IPS-18c (cell line): ENCODE measurements at regions not wholly inside any gene's neighbourhood (a gene's known extent, or its start where the extent isn't known, plus 50 kb on each side); places are given as distances from the start of the nearest gene placed in this dataset.

Experiments
- H3K4me3 ChIP-seq: 2 replicates; pipeline ENCODE4 v1.7.0; 2013; ENCODE audit warnings: low read depth, mild to moderate bottlenecking, low read length, moderate library complexity; ENCODE audit not compliant: insufficient read depth
- H3K9me3 ChIP-seq: one replicate; pipeline ENCODE4 v1.6.1; 2013; ENCODE audit warnings: mild to moderate bottlenecking, low read length, moderate library complexity; ENCODE audit not compliant: control insufficient read depth, insufficient read depth

DNA sequence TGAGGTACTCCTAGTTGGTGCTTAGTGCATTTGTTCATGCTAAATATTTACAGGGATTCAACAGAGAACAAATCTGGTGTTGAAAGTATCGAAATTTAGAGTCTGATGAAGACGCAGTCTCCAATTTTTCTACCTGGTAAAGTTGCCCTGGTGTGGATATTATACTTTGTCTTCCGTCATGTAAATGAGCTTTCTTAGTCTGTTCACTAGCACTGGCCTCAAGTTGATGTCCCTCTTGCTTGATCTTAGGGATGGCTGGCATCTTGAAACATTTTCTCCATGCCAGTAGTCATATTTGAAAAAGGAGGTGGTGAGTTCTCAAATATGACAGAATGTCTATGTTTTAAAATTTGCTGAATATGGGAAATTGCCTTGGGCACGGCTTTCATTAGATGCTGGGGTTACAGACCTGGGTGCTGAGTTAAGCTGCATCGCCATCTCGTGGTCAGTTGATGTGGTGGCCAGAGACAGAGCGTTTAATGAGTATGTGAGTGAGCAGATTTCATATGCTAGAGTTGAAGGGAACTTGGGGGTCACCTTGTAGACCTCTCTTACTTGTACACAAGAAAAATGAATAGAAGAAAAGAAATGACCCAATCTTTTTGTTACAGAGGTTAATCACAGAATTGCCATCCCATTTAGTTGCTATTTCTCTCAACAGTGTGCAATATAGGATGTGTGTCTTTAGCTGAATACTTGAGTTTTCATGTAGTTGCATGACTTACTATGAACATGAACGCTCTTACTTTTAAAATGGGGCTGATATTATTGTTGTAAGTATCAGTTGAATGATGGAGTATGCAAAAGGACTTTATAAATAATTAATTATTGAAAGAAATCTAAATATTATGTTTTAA, 172.8 kb upstream of the DCN start:
- H3K9me3 ChIP-seq: peaks cover 6% of the 10 kb centered on the region
- no peak overlapping the region for H3K4me3 ChIP-seq

DNA sequence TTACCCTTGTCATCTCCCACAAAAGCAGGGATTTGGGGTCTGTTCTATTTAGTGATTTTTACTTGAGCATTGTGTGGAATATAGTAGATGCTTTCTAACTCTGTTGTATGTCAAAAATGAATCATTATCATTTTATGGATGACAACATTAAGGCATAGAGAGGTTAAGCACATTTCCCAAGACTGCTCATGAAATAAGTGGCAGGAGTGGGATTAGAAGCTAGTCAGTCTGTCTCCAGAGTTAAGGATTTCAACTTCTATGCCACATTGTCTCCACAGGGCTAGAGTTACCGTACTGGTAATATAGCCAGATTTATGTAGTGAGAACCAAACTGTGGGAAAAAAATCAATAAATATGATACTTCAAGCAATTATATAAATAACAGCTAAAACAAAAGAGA, 170.6 kb upstream of the DCN start:
- Histone ChIP-seq H3K9me3 (peaks cover 6% of the 10 kb centered on the region), H3K4me3 (no peak overlapping the region)

DNA sequence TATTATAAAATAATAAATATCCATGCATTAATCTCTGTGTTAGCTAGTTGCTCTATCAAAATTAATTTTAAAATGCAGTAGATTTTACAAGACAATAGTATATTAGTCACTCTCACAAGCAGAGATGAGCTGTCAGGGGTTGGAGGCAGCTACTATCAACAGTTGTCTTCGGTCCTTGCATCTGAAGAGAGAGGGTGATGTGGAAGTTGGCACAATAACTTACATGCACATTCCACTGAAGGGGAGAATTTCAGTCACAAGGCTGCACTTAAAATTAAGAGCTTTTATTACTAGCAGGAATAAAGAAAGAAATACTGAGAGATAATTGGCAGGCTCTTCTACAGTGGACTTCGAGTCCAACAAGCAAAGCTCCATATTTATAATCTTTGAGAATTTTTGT, 166.9 kb upstream of the DCN start:
- Histone ChIP-seq H3K4me3 (no peak overlapping the region), H3K9me3 (peaks cover 6% of the 10 kb centered on the region)

DNA sequence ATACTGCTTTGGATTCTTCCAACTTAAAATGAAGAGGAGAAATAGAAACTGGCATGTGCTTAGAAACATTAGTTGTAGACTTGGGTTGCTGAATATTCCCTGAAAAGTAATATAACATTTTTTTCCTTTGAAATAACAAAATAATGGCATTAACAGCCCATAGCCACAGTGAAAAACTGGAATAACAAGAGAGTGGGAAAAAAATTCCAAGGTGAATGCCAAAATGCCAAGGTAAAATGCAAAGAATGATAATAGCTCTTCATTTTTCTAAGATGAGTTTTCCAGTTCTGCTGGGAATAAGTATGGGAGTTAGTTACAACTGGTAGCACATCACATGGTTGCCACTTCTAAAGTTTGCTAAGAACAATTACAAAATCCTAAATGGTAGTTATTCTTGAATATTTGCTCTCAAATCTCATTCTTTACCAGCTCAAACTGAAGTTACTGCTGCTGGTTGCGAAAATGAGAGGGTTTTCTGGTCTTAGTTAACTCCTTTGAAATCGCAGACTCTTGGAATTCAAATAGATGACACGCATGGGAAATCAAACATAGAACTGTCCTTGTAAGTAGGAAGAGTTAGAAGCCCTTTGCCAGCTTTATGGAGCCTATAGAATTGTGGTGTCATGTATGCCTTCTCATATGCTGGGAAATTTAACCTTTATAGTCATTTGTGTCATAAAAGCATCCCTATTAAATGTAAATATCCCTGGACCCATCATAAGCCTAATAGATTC, 165.0 kb upstream of the DCN start:
- Histone ChIP-seq H3K9me3 (peaks cover 5% of the 10 kb centered on the region), H3K4me3 (no peak overlapping the region)

DNA sequence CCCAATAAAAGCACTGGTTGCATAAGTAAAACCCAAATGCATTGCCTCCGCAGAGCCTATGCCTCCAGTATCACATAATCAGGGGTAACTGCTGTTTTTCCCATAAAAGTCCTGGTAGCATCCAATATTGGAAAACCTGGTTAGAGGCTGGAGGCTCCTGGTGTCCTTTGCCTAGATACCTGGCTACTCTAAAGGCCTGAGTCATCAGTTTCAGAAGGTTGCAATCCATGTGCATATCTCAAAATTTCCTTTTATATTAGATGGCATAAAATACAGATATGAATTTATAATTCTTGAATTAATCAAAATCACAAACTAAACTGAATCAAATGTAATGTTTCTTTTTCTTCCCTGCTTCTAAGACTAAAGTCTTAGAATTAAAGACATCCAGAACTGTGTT, 164.2 kb upstream of the DCN start:
- Histone ChIP-seq H3K4me3 (no peak overlapping the region), H3K9me3 (peaks cover 4% of the 10 kb centered on the region)

DNA sequence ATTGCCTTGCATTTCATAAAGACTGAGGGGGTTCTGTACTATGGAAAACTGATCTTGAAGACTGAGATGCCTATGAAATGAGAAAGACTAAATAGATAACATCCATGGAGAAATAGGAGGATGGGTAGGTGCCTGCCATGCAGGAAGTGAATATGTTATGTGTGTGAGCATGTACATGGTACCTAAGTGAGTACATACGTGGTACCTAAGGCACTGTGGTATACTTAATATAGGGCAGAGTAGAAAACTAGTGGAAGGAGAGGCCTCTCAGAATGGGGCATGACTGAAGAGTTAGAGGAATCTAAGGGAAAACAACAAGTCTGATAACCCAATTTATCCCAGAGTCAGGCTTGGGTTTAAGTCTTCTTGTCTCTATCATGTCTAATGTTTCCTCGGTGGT, 161.8 kb upstream of the DCN start:
- Histone ChIP-seq H3K9me3 (no peaks in the 10 kb centered on the region), H3K4me3 (no peak overlapping the region)

DNA sequence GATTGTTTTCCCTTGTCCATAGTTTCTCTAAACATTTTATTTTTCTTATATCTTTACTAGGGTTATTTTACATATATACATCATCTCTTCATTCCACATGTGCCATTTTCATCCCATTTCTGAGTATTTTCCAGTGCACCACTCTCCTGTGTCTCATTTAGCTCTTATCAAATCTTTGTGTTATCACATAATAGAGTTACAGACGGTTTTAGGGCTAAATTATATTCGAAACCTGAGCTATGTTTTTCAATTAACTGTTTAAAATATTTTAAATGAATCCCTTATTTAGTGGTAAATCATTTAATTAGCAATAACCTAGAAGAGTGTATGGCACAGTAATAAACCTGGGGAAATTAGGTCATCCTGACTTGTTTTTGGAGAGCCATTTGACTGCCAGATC, 160.4 kb upstream of the DCN start:
- Histone ChIP-seq H3K9me3 (no peaks in the 10 kb centered on the region), H3K4me3 (no peak overlapping the region)

DNA sequence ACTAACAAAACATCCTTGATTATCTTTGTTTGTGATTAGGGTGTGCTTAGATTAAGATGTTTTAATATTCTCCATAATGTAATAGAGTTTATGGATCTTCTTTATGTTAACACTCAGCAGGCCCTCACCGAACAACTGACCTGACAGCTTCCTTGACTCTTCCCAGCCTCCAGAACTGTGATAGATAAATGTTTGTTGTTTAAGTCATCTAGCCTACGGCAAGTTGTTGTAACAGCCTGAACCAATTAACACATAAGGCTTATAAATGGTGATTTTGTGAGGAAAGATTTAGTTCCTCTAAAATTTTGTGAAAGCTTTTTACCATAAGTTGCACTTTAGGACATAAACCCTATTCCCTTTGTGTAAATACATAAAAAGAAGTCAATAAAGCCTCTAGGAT, 156.5 kb upstream of the DCN start:
- no peak overlapping the region for H3K4me3 ChIP-seq
- no peaks in the 10 kb centered on the region for H3K9me3 ChIP-seq

DNA sequence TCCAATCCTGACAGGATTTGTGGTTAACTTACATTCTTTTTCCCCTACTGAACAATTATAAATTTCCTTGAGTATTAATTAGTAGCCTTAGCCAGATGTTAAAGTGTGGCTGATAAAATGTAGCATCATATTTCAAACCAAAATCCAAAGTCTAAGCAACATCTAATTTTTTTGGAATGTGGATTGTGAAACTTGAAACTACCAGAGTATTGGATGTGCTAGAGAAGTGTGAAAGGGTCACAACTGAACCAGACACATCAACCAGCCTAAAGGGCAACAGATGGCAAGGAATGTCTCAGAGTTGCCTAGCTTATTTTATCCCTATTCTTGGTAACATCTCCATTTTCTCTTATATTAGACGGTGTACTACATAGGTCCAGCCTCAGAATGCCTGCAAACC, 153.1 kb upstream of the DCN start:
- H3K4me3 ChIP-seq: no peak overlapping the region
- no peaks in the 10 kb centered on the region for H3K9me3 ChIP-seq

DNA sequence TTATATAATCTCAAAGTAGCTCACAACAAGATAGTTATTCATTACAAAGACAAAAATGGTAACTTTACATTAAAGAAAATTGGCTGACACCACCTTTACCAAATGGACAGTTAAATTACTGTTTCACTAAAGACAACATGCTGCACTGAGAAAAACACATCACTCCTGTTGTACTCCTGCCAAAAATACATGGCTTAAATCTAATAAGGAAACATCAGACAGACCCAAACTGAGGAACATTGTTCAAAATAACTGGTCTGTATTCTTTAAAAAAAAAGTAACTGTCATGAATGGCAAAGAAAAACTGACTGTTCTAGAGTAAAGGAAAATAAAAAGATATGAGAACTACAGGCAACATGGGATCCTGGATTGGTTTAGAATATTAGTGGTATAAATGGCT, 151.3 kb upstream of the DCN start:
- Histone ChIP-seq H3K4me3 (no peak overlapping the region), H3K9me3 (no peaks in the 10 kb centered on the region)

DNA sequence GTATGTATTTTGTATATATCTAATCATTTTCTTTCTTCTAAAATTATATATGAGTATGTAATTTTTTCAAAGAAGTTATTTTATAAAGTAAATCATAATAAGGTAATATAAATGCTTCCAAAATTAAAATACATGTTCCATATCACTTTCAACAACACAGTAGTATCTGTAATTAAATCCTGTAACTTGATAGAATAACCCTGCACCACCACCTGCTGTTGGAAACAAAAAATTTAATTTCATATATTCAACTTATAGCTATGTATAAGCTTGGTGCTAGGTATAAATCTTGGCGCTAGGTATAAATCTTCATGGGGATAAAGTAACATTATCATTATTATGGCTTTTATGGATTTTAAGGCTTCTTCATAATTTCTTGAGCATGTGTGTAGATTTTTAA, 149.7 kb upstream of the DCN start:
- Histone ChIP-seq H3K4me3 (no peak overlapping the region), H3K9me3 (no peaks in the 10 kb centered on the region)

DNA sequence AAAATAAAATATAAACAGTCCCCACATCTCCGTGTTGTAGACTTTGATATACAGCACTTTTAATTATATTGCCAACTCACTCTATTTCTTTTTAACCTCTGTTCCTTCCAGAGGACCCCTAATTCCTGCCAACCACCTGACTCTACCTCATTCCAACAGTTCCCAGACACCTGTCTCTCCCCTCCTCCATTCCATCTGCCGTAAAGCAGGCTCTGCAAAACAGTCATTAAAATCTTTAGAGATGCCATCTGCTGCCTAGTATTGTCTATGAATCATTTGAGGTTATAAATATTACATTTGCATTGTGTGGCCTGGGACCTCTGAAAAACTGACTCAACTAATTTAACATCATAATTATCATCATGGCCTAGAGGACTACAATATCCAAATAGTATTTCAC, 148.8 kb upstream of the DCN start:
- H3K4me3 ChIP-seq: no peak overlapping the region

DNA sequence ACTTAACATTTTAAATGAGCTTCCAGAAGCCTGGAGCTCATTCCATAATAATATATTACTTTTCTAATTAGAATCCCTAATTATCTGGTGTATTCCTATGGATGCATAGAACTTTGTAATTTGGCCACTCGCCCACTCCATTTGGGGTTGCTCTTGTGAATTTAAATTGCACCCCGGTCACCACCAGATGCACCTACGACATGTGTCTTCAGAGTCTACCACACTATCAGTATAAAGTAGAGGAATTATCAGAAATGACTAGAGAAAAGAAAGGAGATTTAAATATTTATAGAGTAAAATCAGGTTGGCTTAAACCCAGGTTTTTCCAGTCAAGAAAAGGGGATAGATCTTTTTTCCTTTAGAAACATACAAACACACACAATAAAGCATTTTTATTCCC, 145.8 kb upstream of the DCN start:
- Histone ChIP-seq H3K9me3 (no peaks in the 10 kb centered on the region), H3K4me3 (no peak overlapping the region)

More for the DNA sequence above, 148.8 kb upstream of the DCN start:
- H3K9me3 ChIP-seq: no peaks in the 10 kb centered on the region

DNA sequence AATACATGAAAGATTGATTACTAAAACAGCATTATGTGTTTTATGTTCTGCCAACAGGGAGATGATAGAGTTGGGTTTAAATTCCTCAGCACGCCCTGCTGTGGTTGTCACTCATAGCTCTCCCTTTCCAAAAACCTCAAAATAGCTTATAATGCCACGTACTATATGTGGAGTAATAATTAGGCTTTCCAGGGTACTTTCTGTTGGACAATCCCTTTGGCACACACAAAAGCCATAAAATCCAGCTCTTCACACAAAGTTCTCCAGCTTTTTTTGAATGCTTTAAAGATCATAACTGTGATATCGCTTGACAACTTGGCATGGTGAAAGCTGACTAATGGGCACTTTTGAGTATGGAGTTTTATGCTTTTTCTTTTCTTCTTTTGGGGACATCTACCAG, 145.3 kb upstream of the DCN start:
- no peak overlapping the region for H3K4me3 ChIP-seq
- H3K9me3 ChIP-seq: no peaks in the 10 kb centered on the region

DNA sequence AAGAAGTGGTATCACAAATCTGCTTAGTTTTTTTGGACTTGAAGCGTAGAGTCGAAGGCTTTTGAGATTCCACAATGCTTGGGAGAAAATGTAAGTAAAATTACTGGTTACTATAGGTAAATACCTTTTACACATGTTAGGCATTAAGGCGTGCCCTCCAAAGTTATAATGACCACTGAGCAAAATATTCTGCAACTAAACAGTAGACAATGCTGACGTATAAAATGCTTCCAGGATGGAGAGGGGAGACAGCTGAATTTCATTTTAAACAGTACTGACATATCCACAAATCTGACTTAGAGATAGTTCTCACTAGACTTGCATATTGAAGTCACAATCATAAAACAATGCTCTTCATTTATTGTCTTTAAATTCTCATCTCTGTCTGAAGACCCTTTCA, 144.5 kb upstream of the DCN start:
- Histone ChIP-seq H3K4me3 (no peak overlapping the region), H3K9me3 (no peaks in the 10 kb centered on the region)

DNA sequence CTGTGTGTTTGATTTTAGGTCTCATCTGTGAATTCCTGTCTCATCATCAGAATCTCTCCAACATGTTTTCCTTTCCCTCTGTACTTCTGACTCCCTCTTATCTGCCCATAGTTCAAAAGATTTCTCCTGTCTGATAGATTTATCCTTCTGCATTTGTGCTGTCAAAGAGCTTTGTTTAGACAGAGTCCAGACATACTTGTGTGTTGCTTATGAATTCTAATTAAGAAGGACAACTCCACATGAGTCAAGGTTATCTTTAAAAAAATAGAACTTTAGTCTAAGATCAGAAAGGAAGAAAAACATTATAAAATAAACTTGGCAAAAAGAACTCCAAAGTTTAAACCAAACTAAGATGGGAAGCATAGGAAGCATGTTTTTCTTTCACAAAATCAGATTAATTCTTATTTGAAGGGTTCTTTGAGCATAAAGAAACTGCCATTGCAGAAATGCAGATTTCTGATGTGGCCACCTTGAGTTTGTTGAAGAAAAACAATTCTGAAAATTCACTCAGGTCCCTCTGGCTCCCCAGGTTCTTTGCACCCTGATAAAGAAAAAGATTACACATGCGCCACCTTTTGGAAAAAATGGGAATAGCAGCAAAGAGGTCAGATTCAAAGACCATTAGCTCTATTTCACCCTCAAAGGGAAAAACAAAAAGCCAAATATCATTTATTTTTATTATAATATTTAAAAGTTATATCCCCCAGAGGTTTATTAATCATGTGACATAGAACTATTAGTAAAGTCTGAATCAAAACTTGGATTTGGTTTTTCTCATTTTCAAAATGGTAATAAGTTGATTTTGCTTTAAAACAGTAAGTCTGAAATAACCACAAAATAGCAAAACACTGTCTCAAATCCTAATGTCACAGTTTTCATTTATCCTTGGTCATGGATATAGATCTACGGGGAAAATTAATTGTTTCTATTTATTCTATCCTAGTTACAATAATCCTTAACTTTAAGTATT, 143.7 kb upstream of the DCN start:
- no peak overlapping the region for H3K4me3 ChIP-seq
- H3K9me3 ChIP-seq: no peaks in the 10 kb centered on the region

DNA sequence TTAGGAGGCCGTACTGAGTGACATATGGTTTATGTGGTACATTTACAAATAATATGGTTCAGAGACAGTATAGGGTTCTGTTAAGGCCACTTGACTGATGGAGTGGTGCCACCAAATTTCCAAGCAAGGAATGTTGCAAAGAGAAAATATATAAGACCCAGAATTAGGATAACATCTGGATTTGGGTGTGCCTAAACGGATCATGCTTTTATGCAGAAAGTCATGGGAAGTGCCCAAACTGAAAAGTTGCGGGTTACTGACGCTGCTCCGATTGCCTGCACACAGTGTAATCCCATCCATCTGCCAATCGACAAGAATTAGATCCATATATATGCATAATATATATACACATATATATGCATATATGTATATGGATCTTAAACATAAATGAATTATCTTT, 138.4 kb upstream of the DCN start:
- H3K4me3 ChIP-seq: no peak overlapping the region
- no peaks in the 10 kb centered on the region for H3K9me3 ChIP-seq
